HL-60 (cell line): ENCODE measurements at regions not wholly inside any gene's neighbourhood (a gene's known extent, or its start where the extent isn't known, plus 50 kb on each side); places are given as distances from the start of the nearest gene placed in this dataset.

Source experiments
- TF ChIP-seq, protein P1 (sequence below): IDR thresholded peaks from one replicate; pipeline ENCODE4 v1.5.1; 2011; ENCODE audit warnings: low read length, control low read depth, inconsistent platforms; ENCODE audit not compliant: insufficient read depth
- TF ChIP-seq, protein P2 (sequence below): IDR thresholded peaks from 2 replicates; pipeline ENCODE4 v1.6.1; 2012; ENCODE audit warnings: low read depth; ENCODE audit not compliant: insufficient replicate concordance

DNA sequence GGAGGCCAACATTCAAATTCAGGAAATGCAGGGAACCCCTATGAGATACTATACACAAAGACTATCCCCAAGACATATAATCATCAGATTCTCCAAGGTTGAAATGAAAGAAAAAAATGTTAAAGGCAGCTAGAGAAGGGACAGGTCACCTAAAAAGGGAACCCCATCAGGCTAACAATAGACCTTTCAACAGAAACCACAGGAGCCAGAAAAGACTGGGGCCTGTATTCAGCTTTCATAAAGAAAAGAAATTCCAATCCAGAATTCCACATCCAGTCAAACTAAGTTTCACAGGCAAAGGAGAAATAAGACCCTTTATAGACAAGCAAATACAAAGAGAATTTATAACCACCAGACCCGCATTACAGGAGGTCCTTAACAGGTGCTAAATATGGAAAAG lies 1703.6 kb upstream of the PRR20A start:
- TF ChIP-seq, protein P1, sequence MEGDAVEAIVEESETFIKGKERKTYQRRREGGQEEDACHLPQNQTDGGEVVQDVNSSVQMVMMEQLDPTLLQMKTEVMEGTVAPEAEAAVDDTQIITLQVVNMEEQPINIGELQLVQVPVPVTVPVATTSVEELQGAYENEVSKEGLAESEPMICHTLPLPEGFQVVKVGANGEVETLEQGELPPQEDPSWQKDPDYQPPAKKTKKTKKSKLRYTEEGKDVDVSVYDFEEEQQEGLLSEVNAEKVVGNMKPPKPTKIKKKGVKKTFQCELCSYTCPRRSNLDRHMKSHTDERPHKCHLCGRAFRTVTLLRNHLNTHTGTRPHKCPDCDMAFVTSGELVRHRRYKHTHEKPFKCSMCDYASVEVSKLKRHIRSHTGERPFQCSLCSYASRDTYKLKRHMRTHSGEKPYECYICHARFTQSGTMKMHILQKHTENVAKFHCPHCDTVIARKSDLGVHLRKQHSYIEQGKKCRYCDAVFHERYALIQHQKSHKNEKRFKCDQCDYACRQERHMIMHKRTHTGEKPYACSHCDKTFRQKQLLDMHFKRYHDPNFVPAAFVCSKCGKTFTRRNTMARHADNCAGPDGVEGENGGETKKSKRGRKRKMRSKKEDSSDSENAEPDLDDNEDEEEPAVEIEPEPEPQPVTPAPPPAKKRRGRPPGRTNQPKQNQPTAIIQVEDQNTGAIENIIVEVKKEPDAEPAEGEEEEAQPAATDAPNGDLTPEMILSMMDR: no peak
- TF ChIP-seq, protein P2, sequence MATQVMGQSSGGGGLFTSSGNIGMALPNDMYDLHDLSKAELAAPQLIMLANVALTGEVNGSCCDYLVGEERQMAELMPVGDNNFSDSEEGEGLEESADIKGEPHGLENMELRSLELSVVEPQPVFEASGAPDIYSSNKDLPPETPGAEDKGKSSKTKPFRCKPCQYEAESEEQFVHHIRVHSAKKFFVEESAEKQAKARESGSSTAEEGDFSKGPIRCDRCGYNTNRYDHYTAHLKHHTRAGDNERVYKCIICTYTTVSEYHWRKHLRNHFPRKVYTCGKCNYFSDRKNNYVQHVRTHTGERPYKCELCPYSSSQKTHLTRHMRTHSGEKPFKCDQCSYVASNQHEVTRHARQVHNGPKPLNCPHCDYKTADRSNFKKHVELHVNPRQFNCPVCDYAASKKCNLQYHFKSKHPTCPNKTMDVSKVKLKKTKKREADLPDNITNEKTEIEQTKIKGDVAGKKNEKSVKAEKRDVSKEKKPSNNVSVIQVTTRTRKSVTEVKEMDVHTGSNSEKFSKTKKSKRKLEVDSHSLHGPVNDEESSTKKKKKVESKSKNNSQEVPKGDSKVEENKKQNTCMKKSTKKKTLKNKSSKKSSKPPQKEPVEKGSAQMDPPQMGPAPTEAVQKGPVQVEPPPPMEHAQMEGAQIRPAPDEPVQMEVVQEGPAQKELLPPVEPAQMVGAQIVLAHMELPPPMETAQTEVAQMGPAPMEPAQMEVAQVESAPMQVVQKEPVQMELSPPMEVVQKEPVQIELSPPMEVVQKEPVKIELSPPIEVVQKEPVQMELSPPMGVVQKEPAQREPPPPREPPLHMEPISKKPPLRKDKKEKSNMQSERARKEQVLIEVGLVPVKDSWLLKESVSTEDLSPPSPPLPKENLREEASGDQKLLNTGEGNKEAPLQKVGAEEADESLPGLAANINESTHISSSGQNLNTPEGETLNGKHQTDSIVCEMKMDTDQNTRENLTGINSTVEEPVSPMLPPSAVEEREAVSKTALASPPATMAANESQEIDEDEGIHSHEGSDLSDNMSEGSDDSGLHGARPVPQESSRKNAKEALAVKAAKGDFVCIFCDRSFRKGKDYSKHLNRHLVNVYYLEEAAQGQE: no peak
